Gastroesophageal sphincter (tissue), 3 donors: ENCODE measurements at regions not wholly inside any gene's neighbourhood (a gene's known extent, or its start where the extent isn't known, plus 50 kb on each side); places are given as distances from the start of the nearest gene placed in this dataset.

Experiments used
- CTCF ChIP-seq, 4 experiments: fragments of 200-600 bp in 2 of 4; fragments of 450-650 bp in 2 of 4; sonication (generic) in 1 of 4; IDR thresholded peaks; one replicate each; pipeline ENCODE4 v1.5.1; 2017 to 2019; ENCODE audit warnings: antibody characterized with exemption in 4 of 4, mild to moderate bottlenecking in 2 of 4, moderate library complexity in 2 of 4
- POLR2A ChIP-seq, 2 donors: fragments of 450-650 bp; IDR thresholded peaks; one replicate each; pipeline ENCODE4 v1.6.1; 2017; ENCODE audit warnings: antibody characterized with exemption in 2 of 2, mild to moderate bottlenecking in 2 of 2, moderate library complexity in 1 of 2

GRCh38 chr14:58839233-58839632 is 201.5 kb downstream of the DACT1 start:
- TF ChIP-seq CTCF (IDR thresholded peaks at IDR 0.05) = no peak
- no peak for TF ChIP-seq POLR2A (IDR thresholded peaks at IDR 0.05)
